ENCODE measurements at regions not wholly inside any gene's neighbourhood (a gene's known extent, or its start where the extent isn't known, plus 50 kb on each side); places are given as distances from the start of the nearest gene placed in this dataset.

DNA sequence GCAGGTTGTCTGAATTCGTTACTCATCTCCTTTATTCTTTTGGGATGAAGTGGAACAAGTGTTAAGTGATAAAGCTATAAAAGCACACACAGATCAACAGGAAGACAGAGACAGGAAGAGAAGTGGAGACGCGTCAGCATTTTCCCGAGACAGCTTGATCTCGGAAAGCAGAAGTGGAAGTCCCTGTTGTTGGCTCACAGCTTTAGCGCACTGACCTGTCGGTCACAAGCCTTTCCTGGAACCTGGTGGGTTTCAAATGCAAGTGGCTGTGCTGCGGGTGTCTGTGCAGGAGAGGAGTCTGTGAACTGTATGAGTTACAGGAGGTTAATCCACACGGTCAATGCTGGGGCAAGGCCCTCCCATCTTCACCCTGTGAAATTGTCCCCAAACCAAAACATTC, 116.6 kb upstream of the PELI1 start:
- TF ChIP-seq POLR2AphosphoS5 (IDR thresholded peaks at IDR 0.05; ENCODE audit: low read depth, low read length) (no peak), SIN3A (IDR thresholded peaks at IDR 0.05; ENCODE audit: borderline replicate concordance, insufficient read depth, low read length) (no peak), TAF1 (IDR thresholded peaks at IDR 0.05; ENCODE audit: borderline replicate concordance, insufficient read depth, low read length) (no peak)
- TF ChIP-seq, protein P1, sequence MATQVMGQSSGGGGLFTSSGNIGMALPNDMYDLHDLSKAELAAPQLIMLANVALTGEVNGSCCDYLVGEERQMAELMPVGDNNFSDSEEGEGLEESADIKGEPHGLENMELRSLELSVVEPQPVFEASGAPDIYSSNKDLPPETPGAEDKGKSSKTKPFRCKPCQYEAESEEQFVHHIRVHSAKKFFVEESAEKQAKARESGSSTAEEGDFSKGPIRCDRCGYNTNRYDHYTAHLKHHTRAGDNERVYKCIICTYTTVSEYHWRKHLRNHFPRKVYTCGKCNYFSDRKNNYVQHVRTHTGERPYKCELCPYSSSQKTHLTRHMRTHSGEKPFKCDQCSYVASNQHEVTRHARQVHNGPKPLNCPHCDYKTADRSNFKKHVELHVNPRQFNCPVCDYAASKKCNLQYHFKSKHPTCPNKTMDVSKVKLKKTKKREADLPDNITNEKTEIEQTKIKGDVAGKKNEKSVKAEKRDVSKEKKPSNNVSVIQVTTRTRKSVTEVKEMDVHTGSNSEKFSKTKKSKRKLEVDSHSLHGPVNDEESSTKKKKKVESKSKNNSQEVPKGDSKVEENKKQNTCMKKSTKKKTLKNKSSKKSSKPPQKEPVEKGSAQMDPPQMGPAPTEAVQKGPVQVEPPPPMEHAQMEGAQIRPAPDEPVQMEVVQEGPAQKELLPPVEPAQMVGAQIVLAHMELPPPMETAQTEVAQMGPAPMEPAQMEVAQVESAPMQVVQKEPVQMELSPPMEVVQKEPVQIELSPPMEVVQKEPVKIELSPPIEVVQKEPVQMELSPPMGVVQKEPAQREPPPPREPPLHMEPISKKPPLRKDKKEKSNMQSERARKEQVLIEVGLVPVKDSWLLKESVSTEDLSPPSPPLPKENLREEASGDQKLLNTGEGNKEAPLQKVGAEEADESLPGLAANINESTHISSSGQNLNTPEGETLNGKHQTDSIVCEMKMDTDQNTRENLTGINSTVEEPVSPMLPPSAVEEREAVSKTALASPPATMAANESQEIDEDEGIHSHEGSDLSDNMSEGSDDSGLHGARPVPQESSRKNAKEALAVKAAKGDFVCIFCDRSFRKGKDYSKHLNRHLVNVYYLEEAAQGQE (IDR thresholded peaks at IDR 0.05; ENCODE audit: insufficient read depth in 1 of 2, low read depth in 2 of 2, low read length in 2 of 2): no peak

Measured in PFSK-1 (cell line).